Sigmoid colon (tissue), 4 donors: ENCODE measurements at regions not wholly inside any gene's neighbourhood (a gene's known extent, or its start where the extent isn't known, plus 50 kb on each side); places are given as distances from the start of the nearest gene placed in this dataset.

Experiments
- CTCF ChIP-seq, 4 experiments: fragments of 450-650 bp in 3 of 4; fragments of 200-600 bp in 1 of 4; IDR thresholded peaks; one replicate each; pipeline ENCODE4 v1.5.1; 2016 to 2019; ENCODE audit warnings: antibody characterized with exemption in 4 of 4, mild to moderate bottlenecking in 3 of 4, moderate library complexity in 2 of 4
- EP300 ChIP-seq, 4 donors: sonication (generic); formaldehyde crosslinking; IDR thresholded peaks; one replicate each; pipeline ENCODE4 v1.6.1; 2017; ENCODE audit warnings: antibody characterized with exemption in 4 of 4

- TF ChIP-seq EP300 (IDR thresholded peaks at IDR 0.05): no peak
- no peak for TF ChIP-seq CTCF (IDR thresholded peaks at IDR 0.05)
Measured at GRCh38 chr3:147089286-147089685, 317.1 kb downstream of the ZIC4 start.
